OCI-LY3 (cell line): ENCODE measurements at regions not wholly inside any gene's neighbourhood (a gene's known extent, or its start where the extent isn't known, plus 50 kb on each side); places are given as distances from the start of the nearest gene placed in this dataset.

Experiments
- H2AFZ ChIP-seq: fragments of 200-600, 300-600 bp; shearing (Covaris generic); 2 replicates; pipeline ENCODE4 v1.6.0; 2014; ENCODE audit warnings: antibody characterized with exemption, low read depth, low read length
- H3K27ac ChIP-seq: fragments of 200-600, 300-600 bp; sonication (generic); 2 replicates; pipeline ENCODE4 v1.5.1; 2014; ENCODE audit warnings: mild to moderate bottlenecking, low read length, moderate library complexity, mixed read lengths
- H3K27me3 ChIP-seq: fragments of 200-600, 300-600 bp; sonication (generic); 2 replicates; pipeline ENCODE4 v1.6.1; 2014; ENCODE audit warnings: low read depth, low read length, mixed read lengths
- H3K36me3 ChIP-seq: fragments of 200-600, 300-600 bp; sonication (generic); replicated peaks from 2 replicates; pipeline ENCODE3; 2014; ENCODE audit warnings: low read depth, low read length, mixed read lengths
- H3K4me1 ChIP-seq: fragments of 300-600, 200-600 bp; sonication (generic); 2 replicates; pipeline ENCODE4 v1.6.1; 2014; ENCODE audit warnings: low read length, mixed read lengths
- H3K4me2 ChIP-seq: fragments of 200-600, 300-600 bp; sonication (generic); 2 replicates; pipeline ENCODE4 v1.6.1; 2014; ENCODE audit warnings: low read length, mixed read lengths
- H3K4me3 ChIP-seq: fragments of 300-600, 200-600 bp; sonication (generic); 2 replicates; pipeline ENCODE4 v1.5.1; 2014; ENCODE audit warnings: antibody characterized with exemption, mild to moderate bottlenecking, low read length, moderate library complexity
- H3K79me2 ChIP-seq: fragments of 300-600, 200-600 bp; shearing (Covaris generic); 2 replicates; pipeline ENCODE4 v1.6.1; 2014; ENCODE audit warnings: mild to moderate bottlenecking, low read length, mixed read lengths
- H3K9ac ChIP-seq: fragments of 300-600, 200-600 bp; shearing (Covaris generic); 2 replicates; pipeline ENCODE4 v1.6.0; 2014; ENCODE audit warnings: mild to moderate bottlenecking, low read length, moderate library complexity
- H3K9me3 ChIP-seq: fragments of 200-600, 300-600 bp; shearing (Covaris generic); 2 replicates; pipeline ENCODE4 v1.6.1; 2014; ENCODE audit warnings: low read length, mixed read lengths; ENCODE audit not compliant: insufficient read depth
- H4K20me1 ChIP-seq: fragments of 200-600, 300-600 bp; sonication (generic); 2 replicates; pipeline ENCODE4 v1.6.1; 2016; ENCODE audit warnings: low read length, mixed read lengths; ENCODE audit not compliant: insufficient read depth
- EZH2phosphoT487 ChIP-seq: fragments of 200-600 bp; shearing (Covaris generic); IDR thresholded peaks from 2 replicates; pipeline ENCODE4 v1.6.1; 2018; ENCODE audit warnings: antibody characterized with exemption, mixed run types, low read depth
- TF ChIP-seq, protein P1 (sequence below): fragments of 200-600, 300-600 bp; sonication (generic); IDR thresholded peaks from 2 replicates; pipeline ENCODE4 v1.5.1; 2014; ENCODE audit warnings: antibody characterized with exemption, low read length, low read depth

DNA sequence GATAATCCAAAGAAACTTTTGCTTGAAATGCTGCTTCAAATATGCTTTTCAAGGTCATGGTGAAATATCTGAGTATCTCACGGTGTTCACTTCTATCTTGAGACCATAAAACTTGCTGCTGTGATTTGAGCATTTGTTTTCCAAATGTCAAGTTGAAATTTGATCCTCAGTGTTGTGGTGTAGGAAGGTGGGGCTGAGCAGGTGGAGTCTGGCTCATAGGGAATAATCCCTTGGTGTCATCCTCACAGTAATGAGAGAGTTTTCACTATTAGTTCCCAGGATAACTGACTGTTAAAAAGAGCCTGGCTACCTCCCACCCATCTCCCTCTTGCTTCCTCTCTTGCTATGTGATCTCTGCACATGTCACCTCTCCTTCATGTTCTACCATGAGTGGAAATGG is 858.0 kb upstream of the SLITRK5 start:
- Histone ChIP-seq H2AFZ (no peak overlapping the region), H4K20me1 (no peaks in the 10 kb centered on the region), H3K9me3 (no peaks in the 10 kb centered on the region), H3K79me2 (no peaks in the 10 kb centered on the region), H3K4me1 (0 out of 2 replicates have a peak, but pooled peaks cover 5% of the 10 kb centered on the region), H3K36me3 (no peaks in the 10 kb centered on the region), H3K27me3 (no peaks in the 10 kb centered on the region), H3K9ac (no peak overlapping the region), H3K4me3 (no peak overlapping the region), H3K27ac (no peak overlapping the region), H3K4me2 (no peak overlapping the region)
- TF ChIP-seq, protein P1, sequence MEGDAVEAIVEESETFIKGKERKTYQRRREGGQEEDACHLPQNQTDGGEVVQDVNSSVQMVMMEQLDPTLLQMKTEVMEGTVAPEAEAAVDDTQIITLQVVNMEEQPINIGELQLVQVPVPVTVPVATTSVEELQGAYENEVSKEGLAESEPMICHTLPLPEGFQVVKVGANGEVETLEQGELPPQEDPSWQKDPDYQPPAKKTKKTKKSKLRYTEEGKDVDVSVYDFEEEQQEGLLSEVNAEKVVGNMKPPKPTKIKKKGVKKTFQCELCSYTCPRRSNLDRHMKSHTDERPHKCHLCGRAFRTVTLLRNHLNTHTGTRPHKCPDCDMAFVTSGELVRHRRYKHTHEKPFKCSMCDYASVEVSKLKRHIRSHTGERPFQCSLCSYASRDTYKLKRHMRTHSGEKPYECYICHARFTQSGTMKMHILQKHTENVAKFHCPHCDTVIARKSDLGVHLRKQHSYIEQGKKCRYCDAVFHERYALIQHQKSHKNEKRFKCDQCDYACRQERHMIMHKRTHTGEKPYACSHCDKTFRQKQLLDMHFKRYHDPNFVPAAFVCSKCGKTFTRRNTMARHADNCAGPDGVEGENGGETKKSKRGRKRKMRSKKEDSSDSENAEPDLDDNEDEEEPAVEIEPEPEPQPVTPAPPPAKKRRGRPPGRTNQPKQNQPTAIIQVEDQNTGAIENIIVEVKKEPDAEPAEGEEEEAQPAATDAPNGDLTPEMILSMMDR = no peak
- no peak for TF ChIP-seq EZH2phosphoT487

DNA sequence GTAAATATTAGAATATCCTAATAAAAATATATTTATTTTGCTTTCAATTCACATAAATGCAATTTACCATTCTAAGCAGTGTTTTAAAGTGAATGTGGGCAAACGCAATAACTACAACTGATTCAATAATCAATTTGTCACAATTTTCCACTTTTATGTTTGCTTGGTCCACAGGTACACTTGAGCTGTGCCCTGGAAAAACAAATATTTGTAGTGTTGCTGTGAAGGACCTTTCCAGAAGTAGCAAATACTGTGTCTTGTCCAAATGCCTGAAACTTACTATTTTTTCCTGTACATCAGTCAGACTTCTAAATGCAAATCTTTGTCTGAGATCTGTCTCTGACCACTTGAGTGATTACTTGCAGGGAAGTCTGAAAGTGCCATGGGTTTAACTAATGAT is 845.8 kb upstream of the SLITRK5 start:
- TF ChIP-seq, protein P1 = no peak
- no peak for TF ChIP-seq EZH2phosphoT487

DNA sequence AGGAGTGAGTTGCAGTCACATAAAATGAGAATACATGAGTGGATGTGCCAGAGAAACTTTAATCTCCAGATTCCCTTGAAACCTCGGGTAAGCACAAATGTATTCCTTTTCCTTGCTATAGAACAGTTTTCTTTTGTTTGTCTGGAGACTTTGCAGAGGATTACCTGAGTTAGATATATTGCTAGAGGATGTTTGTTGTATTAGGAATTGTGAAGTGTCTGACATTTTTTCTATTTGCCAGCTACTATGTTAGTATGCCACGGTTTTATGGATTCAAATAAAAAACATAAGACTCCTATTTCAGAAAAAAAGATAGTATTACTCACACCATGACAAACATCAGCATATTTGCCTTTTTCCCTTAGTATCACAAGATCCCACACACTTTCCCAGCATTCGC is 844.9 kb upstream of the SLITRK5 start:
- Histone ChIP-seq H3K36me3 (no peaks in the 10 kb centered on the region), H3K27me3 (no peaks in the 10 kb centered on the region), H3K4me3 (no peak overlapping the region), H2AFZ (no peak overlapping the region), H3K4me1 (no peaks in the 10 kb centered on the region), H3K9me3 (no peaks in the 10 kb centered on the region), H3K27ac (no peak overlapping the region), H3K79me2 (no peaks in the 10 kb centered on the region), H3K4me2 (no peak overlapping the region), H3K9ac (no peak overlapping the region), H4K20me1 (no peaks in the 10 kb centered on the region)
- no peak for TF ChIP-seq EZH2phosphoT487
- TF ChIP-seq, protein P1 = no peak

More for the DNA sequence above, 845.8 kb upstream of the SLITRK5 start:
- Histone ChIP-seq H3K79me2 (no peaks in the 10 kb centered on the region), H3K27ac (no peak overlapping the region), H3K9me3 (no peaks in the 10 kb centered on the region; the same call in none of the 2 replicates), H3K27me3 (no peaks in the 10 kb centered on the region), H3K36me3 (no peaks in the 10 kb centered on the region), H3K9ac (no peak overlapping the region), H2AFZ (no peak overlapping the region), H3K4me3 (no peak overlapping the region), H3K4me2 (no peak overlapping the region), H4K20me1 (no peaks in the 10 kb centered on the region), H3K4me1 (no peaks in the 10 kb centered on the region)

DNA sequence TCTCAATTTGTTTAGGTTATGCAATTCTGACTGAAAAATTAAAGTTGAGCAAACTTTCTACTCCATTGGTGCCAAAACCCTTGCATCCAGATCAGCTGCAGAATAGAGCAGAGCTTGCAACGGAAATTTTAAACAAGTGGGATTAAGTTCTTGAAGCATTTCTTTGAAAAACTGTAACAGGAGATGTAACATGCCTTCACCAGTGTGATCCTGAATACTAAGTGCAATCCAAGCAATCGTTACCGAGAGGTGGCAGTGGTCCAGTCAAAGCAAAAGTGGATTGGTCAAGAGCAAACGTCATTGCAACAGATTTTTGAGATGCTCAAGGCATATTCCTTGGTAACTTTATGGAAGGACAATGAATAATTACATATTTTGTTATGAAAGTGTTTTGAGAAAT is 841.1 kb upstream of the SLITRK5 start:
- Histone ChIP-seq H2AFZ (no peak overlapping the region), H3K9ac (no peak overlapping the region), H3K4me2 (no peak overlapping the region), H3K4me3 (no peak overlapping the region), H3K9me3 (peaks cover under 1% of the 10 kb centered on the region; the same call in 1 of the 2 replicates), H3K27ac (no peak overlapping the region), H3K79me2 (no peaks in the 10 kb centered on the region), H3K4me1 (no peaks in the 10 kb centered on the region), H3K27me3 (no peaks in the 10 kb centered on the region), H3K36me3 (peaks cover under 1% of the 10 kb centered on the region), H4K20me1 (no peaks in the 10 kb centered on the region)
- TF ChIP-seq, protein P1 = no peak
- no peak for TF ChIP-seq EZH2phosphoT487
